Activated T-helper 1 cell treated with anti-CD3 and anti-CD28 coated beads, Interleukin-12 subunit alpha, Interleukin-12 subunit beta, Interleukin-2, Interleukin-4 antibody, amounts not matched to agents 30 ng/mL and 10 ng/mL and 1 ng/mL, durations not matched to agents 14 hours and 24 hours and 36 hours (primary cell): ENCODE measurements at regions not wholly inside any gene's neighbourhood (a gene's known extent, or its start where the extent isn't known, plus 50 kb on each side); places are given as distances from the start of the nearest gene placed in this dataset.

ENCODE experiments used
- DNase-seq: peaks from one replicate; pipeline ENCODE4 v3.0.0; 2021; ENCODE audit warnings: low spot score
- H3K27ac Mint-ChIP-seq: one replicate; pipeline ENCODE4 v1.8.0; 2021; ENCODE audit warnings: mild to moderate bottlenecking, mixed read lengths
- H3K27me3 Mint-ChIP-seq: one replicate; pipeline ENCODE4 v1.8.0; 2022; ENCODE audit warnings: mild to moderate bottlenecking, moderate library complexity, mixed read lengths; ENCODE audit not compliant: insufficient read depth
- H3K36me3 Mint-ChIP-seq: one replicate; pipeline ENCODE4 v1.8.0; 2021; ENCODE audit warnings: low read depth, mixed read lengths
- H3K4me1 Mint-ChIP-seq: one replicate; pipeline ENCODE4 v1.8.0; 2021; ENCODE audit warnings: low read depth, mixed read lengths
- H3K4me3 Mint-ChIP-seq: one replicate; pipeline ENCODE4 v1.8.0; 2021; ENCODE audit warnings: mild to moderate bottlenecking, moderate library complexity, mixed read lengths
- H3K9me3 Mint-ChIP-seq: one replicate; pipeline ENCODE4 v1.8.0; 2021; ENCODE audit warnings: mixed read lengths
- intact Hi-C: fragments of 100-400 bp; cut with micrococcal nuclease; formaldehyde crosslinking; loops from one replicate; pipeline ENCODE4 v1.15.1; 2024

DNA sequence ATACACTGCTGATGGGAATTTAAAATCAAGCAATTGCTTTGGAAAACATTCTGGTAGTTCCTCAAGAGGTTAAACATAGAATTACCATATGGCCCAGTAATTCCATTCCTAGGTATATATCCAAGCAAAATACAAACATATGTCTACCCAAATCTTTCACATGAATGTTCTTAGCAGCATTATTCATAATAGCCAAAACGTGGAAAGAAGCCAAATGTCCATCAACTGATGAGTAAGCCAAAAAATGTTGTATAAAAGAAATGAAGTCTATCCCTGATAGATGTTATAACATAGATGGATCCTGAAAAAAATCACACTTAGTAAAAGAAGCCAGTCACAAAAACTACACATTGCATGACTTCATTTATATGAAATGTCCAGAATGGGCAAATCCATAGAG is 893.0 kb downstream of the SORCS3 start:
- H3K27ac Mint-ChIP-seq, result no peak overlapping the region
- H3K9me3 Mint-ChIP-seq, result peaks cover 8% of the 10 kb centered on the region
- no peaks in the 10 kb centered on the region for H3K36me3 Mint-ChIP-seq
- no peak for DNase-seq
- no peaks in the 10 kb centered on the region for H3K4me1 Mint-ChIP-seq
- H3K27me3 Mint-ChIP-seq, result no peaks in the 10 kb centered on the region
- intact Hi-C loops, result no loop called here
- no peak overlapping the region for H3K4me3 Mint-ChIP-seq

DNA sequence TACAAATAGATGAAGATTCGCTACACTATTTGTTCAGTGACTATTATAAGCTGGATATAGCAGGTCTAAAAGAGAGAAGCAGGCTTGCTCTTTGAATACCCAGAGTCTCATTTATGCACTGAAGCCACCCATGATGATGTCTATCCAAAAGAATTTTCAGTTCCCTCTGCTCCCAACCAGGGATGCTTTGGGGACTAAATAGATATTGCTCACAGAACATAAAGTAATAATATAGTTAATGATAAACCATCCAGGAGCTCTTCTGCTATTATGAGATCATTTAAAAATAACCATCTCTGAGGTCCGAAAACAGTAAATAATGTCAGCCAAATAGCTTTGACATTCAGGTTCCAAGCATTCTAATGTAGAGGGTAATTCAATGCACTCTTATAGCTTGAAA is 875.4 kb downstream of the SORCS3 start:
- no peaks in the 10 kb centered on the region for H3K9me3 Mint-ChIP-seq
- no peak for DNase-seq
- no peaks in the 10 kb centered on the region for H3K4me1 Mint-ChIP-seq
- no peaks in the 10 kb centered on the region for H3K36me3 Mint-ChIP-seq
- no peaks in the 10 kb centered on the region for H3K27me3 Mint-ChIP-seq
- no peak overlapping the region for H3K4me3 Mint-ChIP-seq
- no peak overlapping the region for H3K27ac Mint-ChIP-seq
- intact Hi-C loops, result no loop called here

DNA sequence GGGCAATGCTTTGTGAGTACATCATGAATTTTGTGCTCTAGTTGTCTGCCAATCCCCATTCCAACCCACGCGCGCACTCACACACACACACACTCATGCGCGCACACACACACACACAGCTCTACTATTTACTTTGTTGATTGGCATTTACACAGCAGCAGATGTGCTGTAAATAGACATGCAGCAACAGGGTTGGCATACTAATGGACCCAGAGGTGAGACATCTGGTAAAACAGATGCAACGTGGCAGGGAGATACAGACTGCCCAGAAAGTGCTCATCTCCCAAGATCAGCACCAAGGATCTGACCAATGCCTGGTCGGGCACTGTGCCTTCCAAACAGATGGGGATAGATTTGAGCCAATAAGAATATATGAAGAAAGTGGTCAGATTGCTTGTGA is 873.0 kb downstream of the SORCS3 start:
- no peaks in the 10 kb centered on the region for H3K27me3 Mint-ChIP-seq
- H3K9me3 Mint-ChIP-seq, result no peaks in the 10 kb centered on the region
- H3K4me1 Mint-ChIP-seq, result no peaks in the 10 kb centered on the region
- H3K4me3 Mint-ChIP-seq, result no peak overlapping the region
- no peak overlapping the region for H3K27ac Mint-ChIP-seq
- intact Hi-C loops, result no loop called here
- H3K36me3 Mint-ChIP-seq, result no peaks in the 10 kb centered on the region
- no peak for DNase-seq

DNA sequence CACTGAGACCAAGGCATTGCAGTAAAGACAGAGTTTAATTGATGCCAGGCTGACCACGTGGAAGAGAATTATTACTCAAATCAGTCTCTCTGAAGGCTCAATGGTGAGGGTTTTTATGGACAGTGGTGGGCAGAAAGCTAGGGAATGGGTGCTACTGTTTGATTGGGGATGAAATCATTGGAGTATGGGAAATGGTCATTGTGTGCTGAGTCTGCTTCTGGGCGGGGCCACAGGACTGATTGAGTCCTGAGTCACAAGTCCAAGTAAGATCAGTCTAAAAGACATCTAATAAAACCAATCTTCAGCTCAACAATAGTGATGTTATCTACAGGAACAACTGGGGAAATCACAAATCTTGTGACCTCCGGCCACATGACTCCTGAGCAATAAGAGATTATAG is 868.4 kb downstream of the SORCS3 start:
- DNase-seq, result no peak
- no peak overlapping the region for H3K4me3 Mint-ChIP-seq
- intact Hi-C loops, result no loop called here
- no peaks in the 10 kb centered on the region for H3K9me3 Mint-ChIP-seq
- no peaks in the 10 kb centered on the region for H3K4me1 Mint-ChIP-seq
- H3K27me3 Mint-ChIP-seq, result no peaks in the 10 kb centered on the region
- no peak overlapping the region for H3K27ac Mint-ChIP-seq
- no peaks in the 10 kb centered on the region for H3K36me3 Mint-ChIP-seq

DNA sequence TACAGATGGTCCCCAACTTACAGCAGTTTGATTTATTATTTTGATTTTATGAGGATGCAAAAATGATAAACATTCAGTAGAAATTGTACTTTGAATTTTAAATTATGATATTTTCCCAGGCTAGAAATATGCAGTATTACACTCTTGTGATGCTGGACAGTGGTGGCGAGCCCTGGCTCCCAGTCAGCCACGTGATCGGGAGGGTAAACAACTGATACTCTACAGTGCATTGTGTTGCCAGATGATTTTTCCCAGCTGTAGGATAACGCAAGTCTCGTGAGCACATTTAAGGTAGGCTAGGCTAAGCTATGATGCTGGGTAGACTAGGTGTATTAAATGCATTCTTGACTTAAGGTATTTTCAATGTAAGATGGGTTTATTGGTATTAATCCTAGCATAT is 865.2 kb downstream of the SORCS3 start:
- Mint-ChIP-seq H3K27me3 (no peaks in the 10 kb centered on the region), H3K4me1 (no peaks in the 10 kb centered on the region), H3K4me3 (no peak overlapping the region), H3K9me3 (no peaks in the 10 kb centered on the region), H3K36me3 (no peaks in the 10 kb centered on the region), H3K27ac (no peak overlapping the region)
- intact Hi-C loops, result no loop called here
- no peak for DNase-seq

DNA sequence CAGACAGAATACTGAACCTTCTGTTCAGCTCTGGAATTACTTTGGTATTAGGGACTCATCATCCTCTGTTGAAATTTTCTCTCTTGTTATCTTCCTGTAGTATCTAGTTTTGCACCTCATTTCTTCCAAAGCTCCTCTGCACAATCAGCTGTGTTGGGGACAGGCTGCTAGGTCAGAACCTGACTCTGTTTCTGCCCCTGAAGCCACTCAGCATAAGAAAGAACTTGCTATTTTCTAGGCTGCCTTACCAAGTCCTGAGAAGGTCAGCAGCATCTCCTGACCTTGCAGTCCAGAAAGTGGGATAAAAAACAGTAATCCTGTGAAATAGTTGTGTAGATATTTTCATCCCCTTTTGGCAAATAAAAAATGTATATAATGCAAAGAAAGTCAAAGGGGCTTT is 862.6 kb downstream of the SORCS3 start:
- Mint-ChIP-seq H3K36me3 (no peaks in the 10 kb centered on the region), H3K9me3 (no peaks in the 10 kb centered on the region), H3K27me3 (no peaks in the 10 kb centered on the region), H3K4me1 (no peaks in the 10 kb centered on the region), H3K4me3 (no peak overlapping the region), H3K27ac (no peak overlapping the region)
- DNase-seq, result no peak
- intact Hi-C loops, result no loop called here

DNA sequence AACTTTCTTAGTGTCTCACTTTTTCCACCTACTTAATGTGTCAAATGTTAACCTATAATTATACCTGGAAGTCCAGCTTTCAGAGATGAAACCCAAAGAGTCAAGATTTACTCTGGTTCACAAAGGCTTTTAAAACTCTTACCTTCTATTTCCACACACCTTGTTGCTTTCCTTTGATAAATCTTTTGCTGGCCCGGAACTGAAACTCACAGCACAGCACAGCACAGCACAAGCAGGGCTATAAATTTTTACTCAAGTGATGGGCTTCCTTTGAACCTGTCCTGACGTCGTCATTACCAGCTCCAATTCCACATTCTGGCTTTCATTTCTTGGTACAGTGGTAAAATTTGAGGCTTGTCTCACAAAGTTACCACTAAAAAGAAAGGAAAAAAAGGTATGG is 861.0 kb downstream of the SORCS3 start:
- H3K27ac Mint-ChIP-seq, result no peak overlapping the region
- no peak for DNase-seq
- no peaks in the 10 kb centered on the region for H3K9me3 Mint-ChIP-seq
- no peaks in the 10 kb centered on the region for H3K36me3 Mint-ChIP-seq
- intact Hi-C loops, result no loop called here
- no peaks in the 10 kb centered on the region for H3K4me1 Mint-ChIP-seq
- no peak overlapping the region for H3K4me3 Mint-ChIP-seq
- no peaks in the 10 kb centered on the region for H3K27me3 Mint-ChIP-seq

DNA sequence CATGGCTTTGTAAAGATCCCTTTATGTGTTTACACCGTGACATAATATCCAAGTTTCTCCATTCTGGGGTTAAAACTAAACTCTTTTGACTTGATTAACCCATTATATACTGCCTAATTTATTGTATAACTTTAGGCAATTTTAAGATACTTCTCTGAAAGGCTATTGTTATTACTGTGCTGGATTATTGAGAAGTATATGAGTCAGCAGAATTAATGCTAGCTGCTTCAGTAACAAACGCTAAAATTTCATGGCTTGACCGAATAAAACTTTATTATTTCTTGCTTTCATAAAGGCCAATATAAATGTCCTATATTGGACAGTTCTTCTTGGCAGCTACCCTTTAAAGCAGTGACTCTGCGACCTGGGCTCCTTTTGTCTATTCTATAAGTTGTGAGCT is 853.9 kb downstream of the SORCS3 start:
- Mint-ChIP-seq H3K27me3 (no peaks in the 10 kb centered on the region), H3K9me3 (no peaks in the 10 kb centered on the region), H3K36me3 (no peaks in the 10 kb centered on the region), H3K4me3 (no peak overlapping the region), H3K27ac (no peak overlapping the region), H3K4me1 (no peaks in the 10 kb centered on the region)
- intact Hi-C loops, result no loop called here
- no peak for DNase-seq

DNA sequence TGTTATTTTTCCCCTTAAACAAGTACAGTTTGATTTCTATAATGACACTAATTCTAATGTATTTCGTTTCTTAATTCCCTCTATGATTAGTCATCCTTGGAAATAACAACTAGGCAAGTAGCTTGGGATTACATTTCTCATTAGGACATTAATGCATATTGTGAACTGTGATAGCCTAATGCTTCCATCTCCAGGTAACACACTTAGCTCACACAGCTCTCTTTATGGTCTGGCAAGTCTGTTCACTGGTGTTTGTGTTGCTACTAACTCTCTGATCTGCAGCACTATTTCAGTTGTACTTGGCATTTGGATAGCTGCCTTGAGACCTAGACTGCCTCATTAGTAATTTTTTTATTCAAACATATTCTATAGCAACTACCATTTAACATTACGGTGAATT is 853.2 kb downstream of the SORCS3 start:
- no peaks in the 10 kb centered on the region for H3K4me1 Mint-ChIP-seq

DNA sequence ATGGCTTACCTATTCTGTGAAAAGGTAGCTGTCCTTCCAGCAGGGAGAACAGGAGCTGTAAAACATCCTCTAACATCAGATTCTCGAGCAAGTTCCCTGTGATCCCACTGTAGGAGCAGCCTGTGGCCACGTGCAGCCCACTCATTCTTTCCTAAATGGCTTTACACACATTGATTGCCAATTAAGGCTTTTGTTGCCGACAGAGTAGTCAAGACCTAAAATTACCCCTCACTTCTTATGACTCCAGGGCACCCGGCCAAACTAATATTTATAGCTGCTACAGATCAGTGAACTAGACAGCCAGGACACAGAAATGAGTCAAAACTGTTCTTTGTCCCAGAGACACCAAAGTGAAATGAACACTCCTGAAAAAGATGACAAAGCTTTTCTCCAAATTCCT is 832.1 kb downstream of the SORCS3 start:
- no peak for DNase-seq
- Mint-ChIP-seq H3K9me3 (peaks cover 4% of the 10 kb centered on the region), H3K27me3 (no peaks in the 10 kb centered on the region), H3K27ac (no peak overlapping the region), H3K4me3 (no peak overlapping the region), H3K4me1 (no peaks in the 10 kb centered on the region), H3K36me3 (no peaks in the 10 kb centered on the region)
- intact Hi-C loops, result no loop called here

More for the DNA sequence above, 853.2 kb downstream of the SORCS3 start:
- DNase-seq, result no peak
- H3K9me3 Mint-ChIP-seq, result no peaks in the 10 kb centered on the region
- no peak overlapping the region for H3K27ac Mint-ChIP-seq
- H3K36me3 Mint-ChIP-seq, result no peaks in the 10 kb centered on the region
- intact Hi-C loops, result no loop called here
- no peaks in the 10 kb centered on the region for H3K27me3 Mint-ChIP-seq
- H3K4me3 Mint-ChIP-seq, result no peak overlapping the region

DNA sequence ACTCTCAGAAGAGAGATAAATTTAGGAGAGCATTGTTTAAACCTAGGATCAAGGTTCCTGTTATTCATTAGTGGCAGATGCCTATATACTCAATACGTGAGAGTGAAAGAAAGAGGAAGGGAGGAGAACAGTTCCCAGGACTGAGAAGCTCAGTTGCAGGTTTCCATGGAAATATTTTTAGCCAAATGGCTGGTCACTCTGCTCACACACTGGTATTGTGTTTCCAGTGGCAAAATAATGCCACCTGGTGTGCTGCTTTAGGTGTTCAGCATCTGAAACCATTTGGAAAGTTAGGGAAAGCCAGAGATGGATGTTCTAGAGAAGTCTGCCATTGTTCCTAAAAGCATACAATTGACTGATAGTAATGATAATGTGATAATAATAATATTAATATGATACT is 827.7 kb downstream of the SORCS3 start:
- H3K4me1 Mint-ChIP-seq, result no peaks in the 10 kb centered on the region
- H3K9me3 Mint-ChIP-seq, result no peaks in the 10 kb centered on the region
- no peak overlapping the region for H3K4me3 Mint-ChIP-seq
- intact Hi-C loops, result no loop called here
- DNase-seq, result no peak
- no peak overlapping the region for H3K27ac Mint-ChIP-seq
- H3K27me3 Mint-ChIP-seq, result no peaks in the 10 kb centered on the region
- H3K36me3 Mint-ChIP-seq, result no peaks in the 10 kb centered on the region

DNA sequence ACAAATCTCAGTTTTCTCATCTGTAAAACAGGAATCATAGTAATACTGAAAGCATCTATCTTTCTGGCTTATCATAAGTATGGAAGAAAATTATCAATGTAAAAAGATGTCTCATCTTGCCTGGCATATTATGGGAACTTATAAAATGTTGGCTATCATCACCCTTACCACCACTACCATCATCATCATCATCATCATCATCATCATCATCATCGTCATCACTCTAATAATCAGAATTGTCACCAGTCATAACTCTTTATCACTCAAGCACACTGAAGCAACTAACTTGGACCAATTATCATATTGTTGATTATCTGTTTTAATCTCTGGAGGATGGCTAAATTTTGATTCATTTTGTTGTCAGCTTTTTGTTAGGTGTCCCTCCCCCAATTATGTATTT is 825.4 kb downstream of the SORCS3 start:
- Mint-ChIP-seq H3K9me3 (peaks cover 3% of the 10 kb centered on the region), H3K36me3 (no peaks in the 10 kb centered on the region), H3K27ac (no peak overlapping the region), H3K4me3 (no peak overlapping the region), H3K27me3 (no peaks in the 10 kb centered on the region), H3K4me1 (no peaks in the 10 kb centered on the region)
- intact Hi-C loops, result no loop called here
- no peak for DNase-seq

DNA sequence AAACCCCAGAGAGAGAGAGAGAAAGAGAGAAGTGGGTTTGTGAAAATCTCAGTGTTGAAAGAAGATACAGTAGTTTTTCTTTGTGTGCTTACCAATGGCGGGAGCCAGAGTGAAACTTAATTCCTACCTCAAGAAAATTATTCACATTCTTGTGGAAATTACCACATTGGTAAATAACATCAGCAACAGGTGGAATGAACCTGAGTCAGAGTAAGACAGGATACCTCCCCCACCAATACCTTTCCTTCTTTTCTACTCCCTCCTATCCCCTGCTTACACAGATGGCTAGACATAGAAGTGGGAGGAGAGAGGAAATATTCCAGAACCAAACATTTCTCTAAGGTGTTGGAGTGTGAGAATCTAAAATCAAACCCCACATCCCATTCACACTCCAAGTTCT is 793.9 kb downstream of the SORCS3 start:
- H3K27ac Mint-ChIP-seq, result no peak overlapping the region
- no peaks in the 10 kb centered on the region for H3K9me3 Mint-ChIP-seq
- H3K36me3 Mint-ChIP-seq, result no peaks in the 10 kb centered on the region
- no peak for DNase-seq
- H3K27me3 Mint-ChIP-seq, result no peaks in the 10 kb centered on the region
- no peaks in the 10 kb centered on the region for H3K4me1 Mint-ChIP-seq
- no peak overlapping the region for H3K4me3 Mint-ChIP-seq
- intact Hi-C loops, result no loop called here

DNA sequence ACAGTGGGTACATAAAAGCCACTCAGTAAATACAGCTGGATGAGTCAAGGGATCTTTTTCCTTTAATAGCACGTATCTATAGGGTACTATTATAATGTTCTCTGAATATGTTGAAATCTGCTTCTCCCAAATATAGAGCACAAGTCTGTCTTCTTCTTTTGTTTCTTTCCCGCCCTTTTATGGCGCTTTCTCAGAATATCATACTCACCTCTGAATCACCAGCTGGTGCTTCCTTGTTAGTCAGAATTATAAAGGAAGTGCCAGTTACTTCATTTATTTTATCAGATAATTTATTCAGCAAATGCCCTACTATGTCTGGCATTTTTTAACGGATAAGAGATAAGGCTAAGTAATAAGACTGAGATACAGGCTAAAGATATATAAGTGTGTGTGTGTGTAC is 772.9 kb downstream of the SORCS3 start:
- H3K9me3 Mint-ChIP-seq, result no peaks in the 10 kb centered on the region
- intact Hi-C loops, result no loop called here
- no peaks in the 10 kb centered on the region for H3K36me3 Mint-ChIP-seq
- no peak overlapping the region for H3K27ac Mint-ChIP-seq
- no peak overlapping the region for H3K4me3 Mint-ChIP-seq
- H3K4me1 Mint-ChIP-seq, result no peaks in the 10 kb centered on the region
- no peak for DNase-seq
- no peaks in the 10 kb centered on the region for H3K27me3 Mint-ChIP-seq
